ENCODE measurements at regions not wholly inside any gene's neighbourhood (a gene's known extent, or its start where the extent isn't known, plus 50 kb on each side); places are given as distances from the start of the nearest gene placed in this dataset.

DNA sequence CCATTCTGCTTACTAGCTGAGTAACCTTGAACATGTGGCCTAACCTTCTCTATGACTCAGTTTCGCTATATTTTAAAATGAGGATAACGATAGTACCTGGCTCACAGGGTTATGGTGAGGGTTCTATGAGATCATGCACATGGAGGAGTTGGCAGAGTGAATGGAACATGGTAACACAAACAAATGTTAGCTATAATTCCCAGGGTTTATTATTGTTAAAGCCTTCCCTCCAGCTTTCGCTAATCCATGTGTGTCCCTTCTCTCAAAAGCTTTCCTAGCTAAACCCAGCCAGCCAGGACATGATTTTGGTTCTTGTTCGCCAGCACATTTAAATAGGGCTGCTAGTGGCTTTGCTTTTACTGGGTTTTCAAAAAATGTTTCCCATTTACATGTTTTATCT is 361.0 kb upstream of the NFE2L3 start:
- TF ChIP-seq Cebpa-rat (IDR thresholded peaks at IDR 0.05) = no peak
- no peaks in the 10 kb centered on the region for H4K20me1 ChIP-seq
- no peak overlapping the region for H3K4me3 ChIP-seq

DNA sequence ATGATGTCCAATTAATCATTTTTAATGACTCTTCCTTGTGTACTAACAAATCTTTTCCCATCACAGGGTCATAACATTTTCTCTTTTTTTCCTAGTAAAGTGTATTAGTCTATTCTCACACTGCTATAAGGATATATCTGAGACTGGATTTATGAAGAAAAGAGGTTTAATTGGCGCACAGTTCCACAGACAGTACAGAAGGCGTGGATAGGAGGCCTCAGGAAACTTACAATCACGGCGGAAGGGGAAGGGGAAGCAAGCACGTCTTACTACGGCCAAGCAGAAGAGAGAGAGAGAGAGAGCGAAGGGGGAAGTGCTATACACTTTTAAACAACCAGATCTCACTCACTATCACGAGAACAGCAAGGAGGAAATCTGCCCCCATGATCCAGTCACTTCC is 359.4 kb upstream of the NFE2L3 start:
- TF ChIP-seq Cebpa-rat (IDR thresholded peaks at IDR 0.05) = no peak
- H3K4me3 ChIP-seq = no peak overlapping the region
- H3K27me3 ChIP-seq = no peaks in the 10 kb centered on the region
- no peaks in the 10 kb centered on the region for H3K4me1 ChIP-seq
- no peak overlapping the region for H3K9ac ChIP-seq
- no peak overlapping the region for H3K4me2 ChIP-seq
- H3K27ac ChIP-seq = no peak overlapping the region
- H4K20me1 ChIP-seq = no peaks in the 10 kb centered on the region
- H3K36me3 ChIP-seq = no peaks in the 10 kb centered on the region
- H3K9me3 ChIP-seq (replicated peaks in 1 of 11) = peaks cover 0 to 5% (median 0%) of the 10 kb centered on the region in 11 experiments; a peak in 1 of 22 replicates

More for the DNA sequence above, 361.0 kb upstream of the NFE2L3 start:
- Histone ChIP-seq H3K36me3 (no peaks in the 10 kb centered on the region), H3K27ac (no peak overlapping the region), H3K4me2 (no peak overlapping the region), H3K27me3 (no peaks in the 10 kb centered on the region), H3K9ac (no peak overlapping the region), H3K9me3 (replicated peaks in 1 of 11) (peaks cover 0 to 5% (median 0%) of the 10 kb centered on the region in 11 experiments; a peak in 1 of 22 replicates), H3K4me1 (no peaks in the 10 kb centered on the region)

DNA sequence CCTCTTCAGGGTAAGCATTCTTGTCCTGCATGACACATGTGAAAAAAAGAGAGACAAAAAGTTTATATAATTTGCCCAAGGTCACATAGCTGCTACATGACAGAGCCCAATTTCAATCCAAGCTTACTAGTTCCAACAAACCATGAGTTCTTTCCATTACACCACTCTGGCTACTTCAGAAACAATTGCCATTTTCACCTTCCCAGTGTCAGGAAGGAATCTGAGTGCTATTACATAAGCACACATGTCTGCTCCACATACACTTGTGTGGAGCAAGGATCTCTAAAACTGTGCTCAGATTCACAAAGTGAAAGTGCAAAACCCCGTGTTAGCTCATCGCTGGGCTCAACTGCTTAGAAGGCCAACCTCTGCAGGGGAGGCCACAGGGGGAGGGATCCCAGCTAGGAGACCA is 356.2 kb upstream of the NFE2L3 start:
- TF ChIP-seq Cebpa-rat (IDR thresholded peaks at IDR 0.05) = no peak
- Histone ChIP-seq H3K9me3 (replicated peaks in 1 of 11) (peaks cover 0 to 5% (median 0%) of the 10 kb centered on the region in 11 experiments; a peak in 1 of 22 replicates), H3K9ac (no peak overlapping the region), H3K4me1 (no peaks in the 10 kb centered on the region), H3K27me3 (no peaks in the 10 kb centered on the region), H3K27ac (no peak overlapping the region), H3K4me2 (no peak overlapping the region), H3K4me3 (no peak overlapping the region), H3K36me3 (no peaks in the 10 kb centered on the region), H4K20me1 (no peaks in the 10 kb centered on the region)

DNA sequence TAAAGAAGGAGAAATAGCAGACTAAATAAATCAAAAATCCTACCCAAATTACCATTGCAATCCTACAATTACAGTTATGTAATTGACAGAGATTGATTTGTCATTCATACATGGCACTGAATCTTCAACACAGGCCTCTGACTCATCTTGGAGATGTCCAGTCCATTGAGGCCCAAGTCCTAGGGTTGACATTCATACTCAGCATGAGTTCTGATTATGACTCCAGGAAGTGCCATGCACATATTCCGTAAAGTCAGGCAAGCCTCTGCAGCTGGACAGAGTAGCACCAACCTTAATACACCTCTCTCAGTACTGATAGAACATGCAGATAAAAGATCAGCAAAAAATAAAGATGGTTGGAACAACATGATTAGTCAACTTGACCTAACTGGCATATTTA is 353.7 kb upstream of the NFE2L3 start:
- Histone ChIP-seq H3K9ac (no peak overlapping the region), H3K9me3 (replicated peaks in 1 of 11) (no peaks in the 10 kb centered on the region), H3K36me3 (no peaks in the 10 kb centered on the region), H3K4me2 (no peak overlapping the region), H4K20me1 (no peaks in the 10 kb centered on the region), H3K4me1 (no peaks in the 10 kb centered on the region), H3K27ac (no peak overlapping the region), H3K4me3 (no peak overlapping the region), H3K27me3 (no peaks in the 10 kb centered on the region)
- TF ChIP-seq Cebpa-rat (IDR thresholded peaks at IDR 0.05) = no peak

DNA sequence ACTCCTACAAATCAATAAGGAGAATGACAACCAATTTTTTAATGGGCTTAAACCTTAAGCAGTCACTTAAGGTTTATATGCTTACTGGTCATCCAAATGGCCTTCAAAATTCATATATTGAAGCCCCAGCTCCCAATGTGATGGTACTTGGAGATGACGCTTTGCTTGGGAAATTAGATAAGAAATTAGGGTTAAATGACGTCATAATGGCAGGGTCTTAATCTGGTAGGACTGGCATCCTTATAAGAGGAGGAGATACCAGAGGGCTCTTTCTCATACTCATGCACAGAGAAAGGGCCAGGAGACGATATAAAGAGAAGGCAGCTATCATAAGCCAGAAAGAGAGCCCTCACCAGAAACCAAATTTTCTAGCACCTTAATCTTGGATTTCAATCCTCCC is 350.8 kb upstream of the NFE2L3 start:
- no peak overlapping the region for H3K4me3 ChIP-seq
- no peaks in the 10 kb centered on the region for H3K36me3 ChIP-seq
- H4K20me1 ChIP-seq = no peaks in the 10 kb centered on the region
- TF ChIP-seq Cebpa-rat (IDR thresholded peaks at IDR 0.05) = no peak
- no peak overlapping the region for H3K9ac ChIP-seq
- no peaks in the 10 kb centered on the region for H3K4me1 ChIP-seq
- H3K27me3 ChIP-seq = no peaks in the 10 kb centered on the region
- H3K27ac ChIP-seq = no peak overlapping the region
- H3K4me2 ChIP-seq = no peak overlapping the region
- H3K9me3 ChIP-seq (replicated peaks in 1 of 11) = no peaks in the 10 kb centered on the region

DNA sequence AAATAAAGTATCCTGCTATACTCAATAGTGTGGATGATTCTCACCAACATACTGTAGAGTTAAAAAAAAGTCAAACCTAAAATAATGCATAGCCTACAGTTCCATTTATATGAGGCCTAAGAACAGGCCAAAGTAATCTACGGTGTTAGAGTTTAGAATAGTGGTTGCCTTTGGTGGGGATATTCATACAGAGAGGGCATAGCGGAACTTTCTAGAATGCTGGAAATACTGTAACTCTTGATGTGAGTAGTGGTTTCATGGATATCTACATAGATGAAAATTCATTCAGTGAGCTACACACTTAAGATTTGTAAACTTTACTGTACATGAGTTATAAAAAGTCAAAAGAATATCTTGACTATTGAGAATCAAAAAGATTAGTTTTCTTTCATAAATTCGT is 349.9 kb upstream of the NFE2L3 start:
- H4K20me1 ChIP-seq = no peaks in the 10 kb centered on the region
- no peak for TF ChIP-seq Cebpa-rat (IDR thresholded peaks at IDR 0.05)
- no peak overlapping the region for H3K9ac ChIP-seq
- no peaks in the 10 kb centered on the region for H3K27me3 ChIP-seq
- no peaks in the 10 kb centered on the region for H3K36me3 ChIP-seq
- no peaks in the 10 kb centered on the region for H3K9me3 ChIP-seq (replicated peaks in 1 of 11)
- H3K4me1 ChIP-seq = no peaks in the 10 kb centered on the region
- H3K27ac ChIP-seq = no peak overlapping the region
- H3K4me2 ChIP-seq = no peak overlapping the region
- no peak overlapping the region for H3K4me3 ChIP-seq

DNA sequence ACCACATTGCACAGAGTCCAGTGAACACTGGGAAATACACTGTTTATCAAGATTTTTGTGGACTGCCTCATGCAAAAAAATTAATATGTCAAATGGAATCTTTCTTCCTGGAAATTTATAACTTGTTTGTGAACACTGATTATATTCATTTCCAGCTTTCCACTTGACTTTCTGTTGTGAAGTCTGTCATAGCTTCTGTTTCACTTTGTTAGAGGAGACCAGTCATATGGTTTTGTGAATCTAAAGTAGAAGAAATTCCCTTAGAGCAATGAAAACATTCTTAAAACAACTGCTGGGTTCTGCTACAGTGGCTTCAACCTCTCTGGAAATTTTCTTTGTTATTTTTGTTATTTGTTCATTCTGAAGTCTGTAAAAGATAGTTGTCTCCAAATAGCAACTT is 349.5 kb upstream of the NFE2L3 start:
- Histone ChIP-seq H3K4me1 (no peaks in the 10 kb centered on the region), H3K27me3 (no peaks in the 10 kb centered on the region), H3K27ac (no peak overlapping the region), H4K20me1 (no peaks in the 10 kb centered on the region), H3K9ac (no peak overlapping the region), H3K36me3 (no peaks in the 10 kb centered on the region), H3K9me3 (replicated peaks in 1 of 11) (no peaks in the 10 kb centered on the region), H3K4me2 (no peak overlapping the region), H3K4me3 (no peak overlapping the region)
- TF ChIP-seq Cebpa-rat (IDR thresholded peaks at IDR 0.05) = no peak

DNA sequence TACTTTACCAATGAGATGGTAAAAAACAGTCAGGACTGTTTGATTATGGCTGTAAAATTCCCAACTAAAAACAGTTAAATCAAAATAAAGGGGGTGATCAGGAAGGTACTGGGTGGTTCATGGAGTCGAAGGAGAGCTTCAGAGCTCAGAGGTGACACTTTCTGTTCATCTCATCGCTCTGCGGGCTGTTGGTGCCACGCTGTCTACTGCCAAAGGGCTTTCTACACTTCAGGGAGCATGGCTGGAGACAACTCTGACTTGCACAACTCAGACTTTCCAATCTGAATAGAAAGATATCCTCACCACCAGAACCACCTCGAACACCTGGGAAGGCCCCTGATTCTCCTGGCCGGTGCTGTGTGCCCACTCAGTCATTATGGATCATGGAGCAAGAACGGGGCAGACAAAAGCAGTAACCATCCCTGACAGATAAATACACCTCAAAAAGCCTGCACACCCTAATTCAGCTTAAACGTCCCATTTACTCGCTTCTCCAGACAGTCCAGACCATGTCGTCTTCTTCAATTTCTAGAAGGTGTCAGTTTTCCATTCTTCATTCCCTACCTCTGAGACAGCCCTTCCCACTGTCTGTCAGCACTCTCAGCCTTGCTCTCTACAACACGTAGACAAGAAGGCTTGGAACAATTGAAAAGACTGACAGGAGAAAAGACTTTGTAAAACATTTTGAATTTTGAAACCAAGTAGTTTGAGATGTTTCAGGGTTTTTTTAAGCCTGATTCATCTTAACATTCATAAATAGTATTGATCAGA is 348.7 kb upstream of the NFE2L3 start:
- Histone ChIP-seq H3K4me1 (no peaks in the 10 kb centered on the region), H4K20me1 (no peaks in the 10 kb centered on the region), H3K36me3 (no peaks in the 10 kb centered on the region), H3K9me3 (replicated peaks in 1 of 11) (no peaks in the 10 kb centered on the region), H3K9ac (no peak overlapping the region), H3K27ac (no peak overlapping the region), H3K4me2 (no peak overlapping the region), H3K27me3 (no peaks in the 10 kb centered on the region), H3K4me3 (no peak overlapping the region)
- TF ChIP-seq Cebpa-rat (IDR thresholded peaks at IDR 0.05) = no peak

DNA sequence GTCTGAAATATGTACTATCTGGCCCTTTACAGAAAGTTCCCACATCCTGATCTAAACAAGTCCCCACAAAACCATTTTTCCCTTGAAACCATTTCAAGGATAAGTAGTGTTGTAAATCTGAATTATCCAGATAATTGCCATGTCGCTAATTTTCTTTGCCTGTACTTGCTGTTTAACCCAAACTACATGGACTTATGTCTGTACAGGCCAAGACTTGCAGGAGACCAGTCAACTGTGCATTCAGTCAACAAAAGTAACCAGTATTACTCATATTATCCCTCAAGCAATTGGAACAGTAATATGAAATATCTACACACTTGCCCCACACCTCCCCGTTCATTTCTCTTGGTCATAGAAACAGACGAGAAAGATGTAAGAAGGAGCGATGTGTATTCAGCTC is 347.8 kb upstream of the NFE2L3 start:
- Histone ChIP-seq H3K9me3 (replicated peaks in 1 of 11) (no peaks in the 10 kb centered on the region), H4K20me1 (no peaks in the 10 kb centered on the region), H3K4me3 (no peak overlapping the region), H3K27ac (no peak overlapping the region), H3K4me1 (no peaks in the 10 kb centered on the region), H3K4me2 (no peak overlapping the region), H3K27me3 (no peaks in the 10 kb centered on the region), H3K36me3 (no peaks in the 10 kb centered on the region), H3K9ac (no peak overlapping the region)
- no peak for TF ChIP-seq Cebpa-rat (IDR thresholded peaks at IDR 0.05)

DNA sequence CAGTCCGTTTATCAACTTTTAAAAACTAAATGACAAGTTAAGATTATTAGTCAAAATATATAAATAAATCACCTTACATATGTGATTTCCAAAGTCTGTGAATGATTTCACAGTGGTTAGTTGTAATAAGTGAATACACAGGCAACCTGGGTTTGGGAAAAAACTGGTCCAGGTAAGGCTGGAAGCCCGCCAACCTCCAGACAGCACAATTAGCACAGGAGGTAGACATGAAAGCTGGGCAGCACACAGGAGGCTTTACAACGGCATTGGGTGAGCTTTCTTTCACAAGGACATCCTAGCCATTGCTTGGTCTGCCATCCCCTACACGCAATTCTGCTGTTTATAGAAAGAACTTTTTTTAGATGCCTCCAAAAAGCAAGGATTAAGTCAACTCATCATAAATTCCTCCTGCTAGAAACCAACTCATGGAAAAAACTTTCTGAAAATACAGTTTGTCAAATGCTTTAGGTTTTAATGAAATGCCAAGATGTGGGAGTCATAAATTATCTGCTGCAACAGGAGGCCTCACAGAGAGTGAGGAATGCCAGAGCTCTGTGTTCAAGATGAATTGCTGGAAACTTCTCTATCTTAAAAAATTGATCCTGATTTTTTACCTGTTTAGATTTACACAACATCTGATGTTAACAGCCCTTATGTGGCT is 346.8 kb upstream of the NFE2L3 start:
- no peak overlapping the region for H3K9ac ChIP-seq
- H3K4me3 ChIP-seq = no peak overlapping the region
- TF ChIP-seq Cebpa-rat (IDR thresholded peaks at IDR 0.05) = no peak
- H3K4me2 ChIP-seq = no peak overlapping the region
- no peaks in the 10 kb centered on the region for H3K27me3 ChIP-seq
- H4K20me1 ChIP-seq = no peaks in the 10 kb centered on the region
- H3K36me3 ChIP-seq = no peaks in the 10 kb centered on the region
- H3K4me1 ChIP-seq = no peaks in the 10 kb centered on the region
- no peaks in the 10 kb centered on the region for H3K9me3 ChIP-seq (replicated peaks in 1 of 11)
- no peak overlapping the region for H3K27ac ChIP-seq

Data from BLaER1 treated with 17β-estradiol and CSF1 and Interleukin-3, amounts not matched to agents 10 nM and 100 nM (cell line).